ENCODE measurements at regions not wholly inside any gene's neighbourhood (a gene's known extent, or its start where the extent isn't known, plus 50 kb on each side); places are given as distances from the start of the nearest gene placed in this dataset.

DNA sequence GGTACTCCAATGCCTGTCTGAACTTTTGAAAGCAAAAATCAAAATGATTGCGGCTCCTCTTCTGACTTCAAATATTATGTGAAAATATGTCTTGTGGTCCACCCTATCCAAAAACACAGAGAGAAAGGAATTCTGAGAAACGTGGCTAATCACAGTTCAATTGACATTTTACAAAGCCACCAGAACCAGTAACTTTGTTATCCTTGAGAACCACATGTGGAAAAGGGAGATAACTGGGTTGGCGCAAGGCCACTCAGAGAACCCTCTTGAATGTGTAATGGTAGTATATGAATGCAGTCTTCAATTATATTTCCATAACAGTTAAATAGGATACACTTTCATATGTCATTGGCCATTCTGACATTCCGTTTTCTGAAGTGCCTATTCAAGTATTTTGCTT lies 1030.0 kb upstream of the TMPRSS15 start:
- TF ChIP-seq POLR2A (IDR thresholded peaks at IDR 0.05; ENCODE audit: low read length) (no peak), GATA1 (IDR thresholded peaks at IDR 0.05; ENCODE audit: low read depth, low read length) (no peak)
